Naive thymus-derived CD8-positive, alpha-beta T cell (primary cell): ENCODE measurements at regions not wholly inside any gene's neighbourhood (a gene's known extent, or its start where the extent isn't known, plus 50 kb on each side); places are given as distances from the start of the nearest gene placed in this dataset.

Experiments
- ATAC-seq, 2 donors: fragments of 150-1000 bp; cut with Tn5 transposase in 1 of 2; sonication (Bioruptor Pico), chemical (Tn5 transposase) in 1 of 2; 1 replicate in 1 of 2; 2 replicates in 1 of 2; pipeline ENCODE4 v1.10.0; 2021; ENCODE audit warnings: mild to moderate bottlenecking in 2 of 2, moderate library complexity in 2 of 2
- POLR2A ChIA-PET: fragments of 350-600 bp; sonication (Branson Sonifier 250); formaldehyde crosslinking; loops from one replicate; lab custom pipeline; 2021; ENCODE audit warnings: antibody characterized with exemption; lab: Charles Lee
- DNase-seq, 10 donors: peaks; one replicate each; pipeline versions ENCODE4 v3.0.0 to v3.0.0-alpha.2; 2020 to 2022
- H3K27ac Mint-ChIP-seq, 10 donors: one replicate each; pipeline ENCODE4 v1.8.0; 2020 to 2022; ENCODE audit warnings: mild to moderate bottlenecking in 10 of 10, mixed read lengths in 10 of 10, moderate library complexity in 4 of 10, inconsistent platforms in 1 of 10
- H3K27me3 Mint-ChIP-seq, 5 donors: one replicate each; pipeline ENCODE4 v1.8.0; 2021 to 2022; ENCODE audit warnings: mixed read lengths in 5 of 5
- H3K36me3 Mint-ChIP-seq, 3 donors: one replicate each; pipeline ENCODE4 v1.8.0; 2020 to 2022; ENCODE audit warnings: mixed read lengths in 3 of 3, mild to moderate bottlenecking in 2 of 3, inconsistent platforms in 1 of 3
- H3K4me1 Mint-ChIP-seq, 4 donors: one replicate each; pipeline ENCODE4 v1.8.0; 2021 to 2022; ENCODE audit warnings: mixed read lengths in 4 of 4
- H3K4me3 Mint-ChIP-seq, 10 donors: one replicate each; pipeline ENCODE4 v1.8.0; 2020 to 2022; ENCODE audit warnings: mild to moderate bottlenecking in 10 of 10, mixed read lengths in 10 of 10, moderate library complexity in 6 of 10, inconsistent platforms in 1 of 10
- H3K9me3 Mint-ChIP-seq, 9 donors: one replicate each; pipeline ENCODE4 v1.8.0; 2020 to 2022; ENCODE audit warnings: mixed read lengths in 9 of 9, mild to moderate bottlenecking in 3 of 9, inconsistent platforms in 1 of 9, moderate library complexity in 1 of 9

GRCh38 chr9:73995836-73996235, 501.3 kb upstream of the RORB start:
- no peaks in the 10 kb centered on the region for H3K36me3 Mint-ChIP-seq
- H3K27ac Mint-ChIP-seq, result no peak overlapping the region
- no peaks in the 10 kb centered on the region for H3K27me3 Mint-ChIP-seq
- H3K4me3 Mint-ChIP-seq, result no peak overlapping the region
- no peak for ATAC-seq
- DNase-seq, result no peak
- POLR2A ChIA-PET, result no interaction called here
- no peaks in the 10 kb centered on the region for H3K4me1 Mint-ChIP-seq
- peaks cover 0 to 5% (median 0%) of the 10 kb centered on the region in 9 donors for H3K9me3 Mint-ChIP-seq

GRCh38 chr9:73996844-73997243, 500.3 kb upstream of the RORB start:
- no peak for ATAC-seq
- H3K27ac Mint-ChIP-seq, result no peak overlapping the region

GRCh38 chr9:74001382-74001781, 495.8 kb upstream of the RORB start:
- POLR2A ChIA-PET, result no interaction called here
- no peak overlapping the region for H3K4me3 Mint-ChIP-seq
- no peak for ATAC-seq
- H3K9me3 Mint-ChIP-seq, result peaks cover 0 to 11% (median 0%) of the 10 kb centered on the region in 9 donors
- no peak overlapping the region for H3K27ac Mint-ChIP-seq
- H3K4me1 Mint-ChIP-seq, result no peaks in the 10 kb centered on the region
- no peaks in the 10 kb centered on the region for H3K36me3 Mint-ChIP-seq
- H3K27me3 Mint-ChIP-seq, result no peaks in the 10 kb centered on the region
- no peak for DNase-seq

More at GRCh38 chr9:73996844-73997243, 500.3 kb upstream of the RORB start:
- POLR2A ChIA-PET, result no interaction called here
- H3K36me3 Mint-ChIP-seq, result no peaks in the 10 kb centered on the region
- DNase-seq, result no peak
- H3K4me3 Mint-ChIP-seq, result no peak overlapping the region
- no peaks in the 10 kb centered on the region for H3K4me1 Mint-ChIP-seq
- H3K27me3 Mint-ChIP-seq, result no peaks in the 10 kb centered on the region
- H3K9me3 Mint-ChIP-seq, result peaks cover 0 to 4% (median 0%) of the 10 kb centered on the region in 9 donors

GRCh38 chr9:74006935-74007334, 490.2 kb upstream of the RORB start:
- ATAC-seq, result no peak
- no peaks in the 10 kb centered on the region for H3K36me3 Mint-ChIP-seq
- H3K27me3 Mint-ChIP-seq, result no peaks in the 10 kb centered on the region
- H3K27ac Mint-ChIP-seq, result no peak overlapping the region
- H3K4me1 Mint-ChIP-seq, result no peaks in the 10 kb centered on the region
- POLR2A ChIA-PET, result no interaction called here
- no peak overlapping the region for H3K4me3 Mint-ChIP-seq
- peaks cover 0 to 9% (median 0%) of the 10 kb centered on the region in 9 donors for H3K9me3 Mint-ChIP-seq
- no peak for DNase-seq

- Mint-ChIP-seq H3K36me3 (no peaks in the 10 kb centered on the region), H3K4me3 (no peak overlapping the region), H3K4me1 (no peaks in the 10 kb centered on the region), H3K27ac (no peak overlapping the region), H3K9me3 (peaks cover 0 to 9% (median 0%) of the 10 kb centered on the region in 9 donors), H3K27me3 (no peaks in the 10 kb centered on the region)
- POLR2A ChIA-PET, result no interaction called here
- no peak for DNase-seq
- ATAC-seq, result no peak
Observed at GRCh38 chr9:74007833-74008232, 489.3 kb upstream of the RORB start.

- H3K27ac Mint-ChIP-seq, result no peak overlapping the region
- no peaks in the 10 kb centered on the region for H3K27me3 Mint-ChIP-seq
- H3K4me1 Mint-ChIP-seq, result no peaks in the 10 kb centered on the region
- POLR2A ChIA-PET, result no interaction called here
- no peak for ATAC-seq
- DNase-seq, result no peak
- H3K4me3 Mint-ChIP-seq, result no peak overlapping the region
- peaks cover 0 to 30% (median 3%) of the 10 kb centered on the region in 9 donors for H3K9me3 Mint-ChIP-seq
- H3K36me3 Mint-ChIP-seq, result no peaks in the 10 kb centered on the region
Observed at GRCh38 chr9:74016004-74016403, 481.1 kb upstream of the RORB start.

- no peak for ATAC-seq
- no peaks in the 10 kb centered on the region for H3K36me3 Mint-ChIP-seq
- no peak overlapping the region for H3K27ac Mint-ChIP-seq
- H3K9me3 Mint-ChIP-seq, result peaks cover 0 to 16% (median 3%) of the 10 kb centered on the region in 9 donors
- H3K4me3 Mint-ChIP-seq, result no peak overlapping the region
- no peaks in the 10 kb centered on the region for H3K4me1 Mint-ChIP-seq
- POLR2A ChIA-PET, result no interaction called here
- DNase-seq, result no peak
- no peaks in the 10 kb centered on the region for H3K27me3 Mint-ChIP-seq
Observed at GRCh38 chr9:74025402-74025925, 471.7 kb upstream of the RORB start.

- H3K27me3 Mint-ChIP-seq, result no peaks in the 10 kb centered on the region
- H3K4me1 Mint-ChIP-seq, result peaks cover 0 to 6% (median 0%) of the 10 kb centered on the region in 4 donors
- H3K4me3 Mint-ChIP-seq, result no peak overlapping the region
- H3K36me3 Mint-ChIP-seq, result no peaks in the 10 kb centered on the region
- ATAC-seq (no peak), DNase-seq (no peak)
- POLR2A ChIA-PET, result no interaction called here
- peaks cover 0 to 16% (median 0%) of the 10 kb centered on the region in 9 donors for H3K9me3 Mint-ChIP-seq
- no peak overlapping the region for H3K27ac Mint-ChIP-seq
Observed at GRCh38 chr9:74032421-74032820, 464.7 kb upstream of the RORB start.

- no peak for ATAC-seq
Observed at GRCh38 chr9:74035786-74036185, 461.3 kb upstream of the RORB start.

GRCh38 chr9:74036549-74037231, 460.4 kb upstream of the RORB start:
- no peak overlapping the region for H3K4me3 Mint-ChIP-seq

More at GRCh38 chr9:74035786-74036185, 461.3 kb upstream of the RORB start:
- Mint-ChIP-seq H3K9me3 (peaks cover 0 to 16% (median 0%) of the 10 kb centered on the region in 9 donors), H3K27me3 (no peaks in the 10 kb centered on the region), H3K27ac (no peak overlapping the region), H3K4me1 (peaks cover 0 to 6% (median 0%) of the 10 kb centered on the region in 4 donors), H3K4me3 (no peak overlapping the region), H3K36me3 (no peaks in the 10 kb centered on the region)
- POLR2A ChIA-PET, result no interaction called here
- DNase-seq, result no peak

GRCh38 chr9:74037274-74037673, 459.9 kb upstream of the RORB start:
- Mint-ChIP-seq H3K4me3 (no peak overlapping the region), H3K36me3 (no peaks in the 10 kb centered on the region), H3K27me3 (no peaks in the 10 kb centered on the region), H3K4me1 (peaks cover 0 to 6% (median 0%) of the 10 kb centered on the region in 4 donors), H3K9me3 (peaks cover 0 to 6% (median 0%) of the 10 kb centered on the region in 9 donors), H3K27ac (no peak overlapping the region)
- DNase-seq (no peak), ATAC-seq (no peak)
- POLR2A ChIA-PET, result no interaction called here

More at GRCh38 chr9:74036549-74037231, 460.4 kb upstream of the RORB start:
- peaks cover 0 to 6% (median 0%) of the 10 kb centered on the region in 4 donors for H3K4me1 Mint-ChIP-seq
- POLR2A ChIA-PET, result no interaction called here
- H3K36me3 Mint-ChIP-seq, result no peaks in the 10 kb centered on the region
- ATAC-seq (no peak), DNase-seq (no peak)
- H3K9me3 Mint-ChIP-seq, result peaks cover 0 to 9% (median 0%) of the 10 kb centered on the region in 9 donors
- no peaks in the 10 kb centered on the region for H3K27me3 Mint-ChIP-seq
- H3K27ac Mint-ChIP-seq, result no peak overlapping the region

- no peak for ATAC-seq
- Mint-ChIP-seq H3K4me3 (no peak overlapping the region), H3K27ac (no peak overlapping the region), H3K9me3 (peaks cover 0 to 9% (median 1%) of the 10 kb centered on the region in 9 donors), H3K4me1 (peaks cover 0 to 4% (median 0%) of the 10 kb centered on the region in 4 donors), H3K27me3 (no peaks in the 10 kb centered on the region), H3K36me3 (no peaks in the 10 kb centered on the region)
- no peak for DNase-seq
- POLR2A ChIA-PET, result no interaction called here
Observed at GRCh38 chr9:74041588-74041987, 455.5 kb upstream of the RORB start.

GRCh38 chr9:74044844-74045243, 452.3 kb upstream of the RORB start:
- Mint-ChIP-seq H3K27me3 (no peaks in the 10 kb centered on the region), H3K27ac (no peak overlapping the region)
- no peak for ATAC-seq

More at GRCh38 chr9:74044844-74045243, 452.3 kb upstream of the RORB start:
- DNase-seq, result no peak
- POLR2A ChIA-PET, result no interaction called here
- H3K4me1 Mint-ChIP-seq, result no peaks in the 10 kb centered on the region
- peaks cover 0 to 13% (median 4%) of the 10 kb centered on the region in 9 donors for H3K9me3 Mint-ChIP-seq
- H3K36me3 Mint-ChIP-seq, result no peaks in the 10 kb centered on the region
- no peak overlapping the region for H3K4me3 Mint-ChIP-seq
